CD4-positive, alpha-beta T cell treated with Interleukin-6 at 100 ng/mL for 8 hours (primary cell): ENCODE measurements at regions not wholly inside any gene's neighbourhood (a gene's known extent, or its start where the extent isn't known, plus 50 kb on each side); places are given as distances from the start of the nearest gene placed in this dataset.
"Not testable (repeated sequence)": the region's sequence is repeated elsewhere in the genome, so short reads cannot be mapped to it uniquely, and the experiment has no call there.

Experiments used
- DNase-seq: peaks from one replicate; pipeline ENCODE4 v3.0.0-alpha.2; 2020; ENCODE audit warnings: mixed read lengths, low spot score

DNA sequence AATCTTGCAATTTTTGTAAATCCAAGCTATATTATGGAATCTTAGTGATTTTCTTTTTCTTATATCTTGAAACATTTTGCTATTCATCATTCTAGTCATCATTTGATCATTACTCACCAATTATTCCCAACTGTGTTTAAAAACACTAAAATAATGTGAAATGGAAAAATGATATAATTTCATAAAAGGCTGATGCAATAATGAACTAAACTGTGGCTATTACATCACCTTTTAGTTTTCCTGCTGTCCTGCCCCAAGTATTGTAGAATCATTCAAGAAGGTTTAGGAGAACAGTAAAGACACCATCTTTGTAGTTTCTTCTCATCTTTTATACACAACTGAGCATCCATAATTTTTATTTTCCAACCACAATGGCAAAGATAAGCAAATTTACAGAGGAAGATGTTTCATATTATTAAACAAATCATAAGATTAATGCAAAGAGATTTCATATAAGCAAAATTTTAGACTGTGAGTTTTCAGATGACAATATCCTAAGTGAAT, 431.0 kb upstream of the SLC30A5 start:
- DNase-seq = no peak

DNA sequence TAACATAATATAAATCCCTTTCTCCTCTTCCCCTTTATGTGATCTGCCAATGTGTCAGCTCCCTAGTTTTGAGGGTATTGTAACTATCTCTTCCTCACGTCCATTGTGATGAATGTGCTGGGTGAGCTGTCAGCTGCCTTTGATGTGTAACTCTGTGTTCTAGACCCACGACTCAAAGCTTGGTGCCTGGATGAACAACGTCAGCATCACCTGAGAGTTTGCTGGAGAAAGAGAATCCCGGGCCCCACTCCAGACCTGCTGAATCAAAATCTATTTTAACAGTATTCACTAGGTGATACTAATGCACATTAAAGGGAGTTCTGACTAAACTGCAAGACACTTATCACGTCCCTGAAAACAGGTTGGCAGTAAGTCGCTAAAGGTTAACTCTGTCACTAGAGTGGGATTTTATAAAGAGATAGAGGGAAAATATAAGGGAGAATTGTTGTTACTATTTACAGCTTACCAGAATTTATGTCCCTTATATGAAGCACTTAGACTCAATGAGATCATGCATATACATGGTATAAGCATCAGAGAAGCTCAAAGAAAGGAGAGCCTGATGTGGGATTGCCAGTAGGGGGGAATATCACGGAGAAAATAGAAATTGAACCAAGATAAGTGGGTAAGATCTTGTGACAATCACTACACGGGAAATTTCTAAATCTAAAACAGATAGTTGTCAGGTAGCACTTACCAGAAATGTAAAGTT, 423.8 kb upstream of the SLC30A5 start:
- no peak for DNase-seq

DNA sequence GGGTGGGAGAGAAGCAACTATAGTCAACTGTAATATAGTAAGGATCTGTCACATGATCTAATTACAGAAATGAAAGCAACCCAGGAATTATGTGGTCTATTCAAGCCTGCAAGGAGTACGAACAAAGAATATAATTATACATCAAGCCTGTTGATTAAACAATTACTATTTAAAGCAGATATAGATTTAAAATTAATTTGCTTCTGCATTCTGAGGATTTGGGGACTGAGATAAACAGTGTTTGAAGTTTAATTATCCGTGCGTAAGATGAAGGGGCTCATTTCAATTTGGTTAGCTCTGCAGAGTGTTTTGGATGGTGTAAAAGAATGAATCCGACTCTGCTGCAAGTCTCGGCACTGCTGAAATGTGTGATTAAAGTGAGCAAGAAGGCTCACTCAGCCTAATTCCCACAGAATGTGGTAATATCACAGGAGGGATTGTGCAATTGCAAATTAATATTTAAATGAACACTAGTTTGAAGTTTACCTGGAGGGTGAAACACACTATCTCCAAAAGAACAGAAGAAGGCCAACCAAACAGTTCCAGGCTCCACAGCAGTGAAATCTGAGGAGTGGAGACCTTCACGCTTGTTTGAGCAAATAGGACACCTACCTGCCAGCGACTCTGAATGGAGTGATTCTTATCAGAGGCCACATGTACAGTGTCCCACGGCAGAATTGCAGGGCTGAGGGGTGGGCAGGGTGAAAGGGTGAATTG, 420.6 kb upstream of the SLC30A5 start:
- no peak for DNase-seq

DNA sequence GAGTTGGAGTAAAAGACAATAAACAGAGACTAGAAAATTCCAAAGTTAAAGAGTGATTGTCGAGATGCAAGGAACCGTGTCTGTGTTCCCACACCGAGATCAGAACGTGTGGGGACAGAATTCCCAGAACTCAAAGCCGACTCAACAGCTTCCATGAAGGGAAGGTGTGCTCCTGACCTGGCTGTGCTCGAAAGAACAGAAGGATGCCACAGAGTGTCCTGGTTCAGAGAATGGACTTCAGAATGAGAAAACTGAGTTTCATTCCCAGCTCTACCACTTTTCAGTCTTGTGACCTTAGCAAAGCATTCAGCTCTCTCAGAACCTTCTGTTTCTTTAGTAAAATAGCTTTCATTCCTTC, 420.0 kb upstream of the SLC30A5 start:
- DNase-seq = no peak

DNA sequence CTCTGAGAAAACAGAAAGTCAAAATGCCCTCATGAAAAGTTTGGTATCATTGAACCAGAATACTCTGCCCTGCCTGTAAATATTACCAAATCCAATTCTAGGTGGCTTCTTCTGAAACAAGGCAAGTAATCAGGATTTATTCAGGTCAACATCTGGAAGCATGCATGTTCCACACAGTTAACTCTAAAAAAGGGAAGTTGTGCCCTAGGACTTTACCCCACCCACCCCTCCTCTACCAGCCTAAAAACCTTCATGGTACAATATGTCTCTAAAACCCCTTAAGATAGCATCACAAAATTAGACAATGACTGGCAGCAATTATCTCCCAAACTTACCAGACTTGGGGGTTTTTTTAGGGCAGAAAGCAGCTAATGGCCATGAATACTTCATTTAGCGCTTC, 414.8 kb upstream of the SLC30A5 start:
- DNase-seq = no peak

DNA sequence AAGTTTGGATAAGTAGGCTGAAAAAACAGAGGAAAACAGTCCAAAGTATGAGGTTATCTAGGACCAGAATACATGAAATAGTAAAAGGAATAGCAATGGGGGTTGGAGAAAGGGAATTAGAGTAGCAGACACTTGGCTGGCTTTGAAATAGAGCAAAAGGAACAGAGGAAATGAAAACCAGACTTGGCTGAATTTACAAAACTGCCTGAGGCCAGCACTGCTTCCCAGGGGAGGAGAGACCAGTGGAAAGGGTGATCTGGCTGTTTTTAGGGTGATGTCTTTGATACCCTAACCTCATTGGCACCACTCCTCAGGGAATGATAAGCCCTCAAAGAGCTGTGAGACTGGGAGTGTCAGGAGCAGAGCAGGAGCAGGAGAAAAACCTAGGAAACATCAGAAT, 413.4 kb upstream of the SLC30A5 start:
- DNase-seq = no peak

DNA sequence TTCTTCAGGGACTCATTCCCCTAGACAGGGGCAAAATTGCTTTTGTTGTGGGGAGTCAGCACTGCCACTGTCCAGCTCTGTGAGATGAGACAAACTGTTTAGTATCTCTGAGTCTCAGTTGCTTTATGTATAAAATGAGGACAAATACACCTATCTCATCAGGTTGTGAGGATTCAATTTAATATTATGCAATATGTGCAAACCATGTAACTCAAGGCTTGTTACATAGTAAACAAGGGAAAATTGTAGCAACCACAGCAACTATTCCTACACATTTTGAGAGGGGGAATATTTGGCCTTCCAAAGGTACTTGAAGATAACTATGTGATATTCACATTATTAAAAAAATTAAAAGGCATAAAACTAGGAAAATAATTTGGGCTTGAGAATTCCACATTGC, 411.9 kb upstream of the SLC30A5 start:
- no peak for DNase-seq

DNA sequence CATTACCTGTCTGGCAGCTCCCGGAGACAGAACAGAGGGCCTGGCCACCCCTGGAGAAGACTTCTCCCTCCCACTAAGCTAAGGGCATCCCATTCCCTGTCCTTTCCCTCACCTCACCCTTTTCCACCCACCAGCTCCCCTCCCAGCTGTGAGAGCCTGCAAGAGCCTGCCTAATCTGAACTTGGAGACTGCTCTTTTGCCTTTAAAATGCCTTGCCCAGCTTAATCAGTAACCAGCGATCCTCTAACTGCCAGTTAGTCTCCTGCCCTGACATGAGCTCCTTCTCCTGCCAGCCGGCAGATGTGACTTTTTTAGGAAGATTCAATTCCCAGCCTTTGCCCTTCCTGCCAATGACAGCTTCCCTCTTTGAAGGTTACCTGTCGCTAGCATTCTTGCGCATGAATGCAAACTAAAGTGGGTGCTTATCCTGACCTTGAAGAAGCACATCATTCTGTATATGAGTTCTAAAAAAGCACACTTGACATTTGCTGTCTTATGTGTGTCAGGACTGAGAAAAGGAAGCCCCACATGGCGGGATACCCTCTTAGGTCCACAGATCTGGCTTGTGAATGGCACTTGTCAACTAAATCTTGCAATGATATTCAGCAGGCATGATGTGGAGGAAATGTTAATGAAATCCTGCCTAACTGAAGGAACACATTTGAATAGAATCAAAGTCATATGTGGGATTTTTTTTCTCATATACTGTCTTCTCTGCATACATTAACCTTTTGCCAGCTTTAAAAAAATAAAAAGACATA, 411.2 kb upstream of the SLC30A5 start:
- no peak for DNase-seq

DNA sequence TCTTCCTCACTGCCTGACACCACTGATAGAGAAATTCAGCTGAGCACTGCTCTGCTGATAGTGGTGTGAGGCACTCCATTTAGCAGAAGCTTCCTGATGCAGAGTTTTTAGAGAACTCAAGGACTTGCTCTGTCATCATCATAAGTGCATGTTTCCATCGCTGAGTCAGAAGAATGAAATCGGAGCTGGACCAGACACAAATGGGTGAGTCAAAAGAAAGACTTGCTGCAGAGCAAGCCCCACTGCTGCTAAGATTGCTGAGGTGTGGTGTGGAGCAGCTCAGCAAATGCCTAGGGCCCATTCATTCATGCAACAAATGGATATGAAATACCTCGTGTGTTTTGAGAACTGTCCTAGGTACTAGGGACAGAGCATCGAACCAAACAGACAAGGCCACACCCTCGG, 410.2 kb upstream of the SLC30A5 start:
- no peak for DNase-seq

DNA sequence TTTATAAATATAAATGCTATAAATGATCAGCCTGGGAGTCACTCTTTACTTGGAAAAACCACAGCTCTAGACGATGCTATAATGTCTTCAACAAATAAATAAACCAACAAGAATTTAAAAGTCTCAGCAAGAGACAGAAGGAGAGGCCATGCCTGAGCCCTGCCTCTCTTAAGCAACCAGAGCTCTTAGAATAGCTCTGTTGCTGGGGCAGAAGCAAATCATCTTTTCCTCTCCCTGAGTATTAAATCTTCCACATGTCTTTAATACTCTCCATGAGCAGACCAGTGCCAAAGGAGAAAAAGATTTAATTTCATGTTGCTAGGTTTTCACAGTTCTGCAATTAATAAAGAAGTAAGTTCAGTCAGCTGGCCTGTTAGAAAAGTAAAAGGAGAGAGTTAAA, 408.0 kb upstream of the SLC30A5 start:
- DNase-seq = no peak

DNA sequence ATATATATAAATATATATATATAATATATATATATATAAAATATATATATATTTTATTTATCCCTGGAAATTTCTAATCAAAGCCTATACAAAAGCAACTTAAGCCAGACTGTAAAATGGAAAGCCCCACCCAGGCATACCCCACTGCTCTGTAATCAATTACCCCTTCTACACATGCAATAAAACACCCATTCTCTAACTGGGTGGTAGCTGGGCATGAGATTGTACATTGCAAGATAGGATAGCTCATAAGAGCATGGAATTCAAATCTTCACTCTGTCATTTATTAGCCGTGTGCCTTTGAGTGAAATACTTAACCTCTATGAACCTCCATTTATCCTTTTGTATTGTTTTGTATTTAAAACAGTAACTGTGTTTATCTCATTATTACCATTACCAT, 405.3 kb upstream of the SLC30A5 start:
- no peak for DNase-seq

DNA sequence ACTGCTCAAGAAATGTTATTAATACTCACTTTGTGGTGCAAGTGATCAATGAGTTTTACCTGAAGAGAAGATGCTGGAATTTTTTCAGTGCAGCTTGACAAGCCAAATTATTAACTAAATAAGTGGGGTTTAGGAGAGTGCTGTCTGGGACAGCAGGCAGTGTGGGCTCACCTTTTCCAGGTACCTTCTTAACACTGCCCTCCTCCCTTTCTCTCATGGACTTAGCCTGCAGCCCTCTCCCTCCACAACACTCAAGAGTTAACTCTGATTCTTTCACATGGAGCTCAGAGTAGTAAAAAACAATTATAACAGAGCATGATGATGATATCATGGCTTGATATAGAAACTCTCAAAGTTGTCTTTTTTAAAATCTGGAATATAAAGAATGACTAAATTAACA, 404.8 kb upstream of the SLC30A5 start:
- no peak for DNase-seq

DNA sequence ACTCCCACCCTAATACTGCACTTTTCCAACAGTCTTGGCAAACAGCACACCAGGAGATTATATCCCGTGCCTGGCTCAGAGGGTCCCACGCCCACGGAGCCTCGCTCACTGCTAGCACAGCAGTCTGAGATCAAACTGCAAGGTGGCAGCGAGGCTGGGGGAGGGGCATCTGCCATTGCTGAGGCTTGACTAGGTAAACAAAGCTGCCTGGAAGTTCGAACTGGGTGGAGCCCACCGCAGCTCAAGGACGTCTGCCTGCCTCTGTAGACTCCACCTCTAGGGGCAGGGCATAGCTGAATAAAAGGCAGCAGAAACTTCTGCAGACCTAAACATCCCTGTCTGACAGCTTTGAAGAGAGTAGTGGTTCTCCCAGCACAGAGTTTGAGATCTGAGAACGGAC, 401.9 kb upstream of the SLC30A5 start:
- DNase-seq = not testable (repeated sequence)

DNA sequence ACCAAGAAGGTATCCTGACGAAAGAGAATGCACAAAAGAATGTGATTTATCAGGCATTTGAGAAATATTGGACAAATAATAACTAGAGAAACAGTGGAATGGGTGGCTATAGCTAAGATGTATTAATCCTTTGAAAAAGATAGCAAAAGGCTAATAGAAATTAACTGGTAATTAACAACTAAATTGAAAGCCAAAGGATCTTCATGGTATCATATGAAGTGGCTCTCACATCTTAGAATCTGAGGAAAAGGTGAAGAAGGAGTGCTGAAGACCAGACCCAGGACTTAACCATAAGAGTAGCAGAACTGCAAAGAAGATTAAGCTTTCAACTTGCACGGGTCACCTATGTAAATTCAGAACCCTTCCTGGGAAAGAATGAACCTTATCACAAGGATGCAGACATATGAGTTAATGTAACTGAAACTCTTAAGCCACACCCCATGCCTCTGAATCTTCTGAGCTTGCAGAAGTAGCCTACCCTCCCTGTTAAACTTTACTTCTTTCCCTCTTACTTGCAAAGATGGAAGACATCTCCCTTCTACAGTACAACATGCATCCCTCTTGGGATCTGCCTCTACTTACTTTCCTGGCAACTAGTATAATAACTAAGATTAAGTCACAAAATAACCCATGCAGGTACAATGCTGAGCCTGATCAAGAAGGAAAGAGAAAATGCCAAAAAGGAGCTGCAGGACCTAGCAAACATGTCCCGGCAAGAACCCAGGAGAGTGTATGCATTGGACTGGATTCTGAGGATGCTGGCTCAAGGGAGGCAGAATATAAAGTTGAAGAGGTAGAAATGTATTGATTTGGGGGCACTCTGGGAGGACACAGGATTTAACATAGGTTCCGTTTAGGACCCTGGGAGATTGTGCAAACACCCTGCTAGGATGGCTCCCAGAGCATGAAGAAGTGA, 395.5 kb upstream of the SLC30A5 start:
- DNase-seq = no peak

DNA sequence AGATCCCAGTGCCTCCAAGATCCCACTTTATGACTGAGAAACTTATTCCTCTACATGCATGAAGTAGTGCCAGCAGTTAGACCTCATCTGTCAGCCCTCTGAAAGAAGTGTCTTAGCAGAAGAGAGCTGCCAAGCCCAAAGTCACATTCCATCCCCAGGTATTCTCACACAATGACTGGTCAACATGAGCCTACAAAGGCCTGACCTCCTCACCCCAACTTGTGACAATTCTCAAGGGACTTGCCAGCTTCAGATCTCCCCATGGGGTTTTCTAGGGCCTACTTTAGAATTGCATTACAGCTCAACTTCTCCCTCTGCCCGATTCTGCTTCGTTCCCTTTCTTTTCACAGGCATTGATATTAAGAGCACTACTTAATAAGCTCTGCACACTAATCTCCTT, 393.8 kb upstream of the SLC30A5 start:
- no peak for DNase-seq

DNA sequence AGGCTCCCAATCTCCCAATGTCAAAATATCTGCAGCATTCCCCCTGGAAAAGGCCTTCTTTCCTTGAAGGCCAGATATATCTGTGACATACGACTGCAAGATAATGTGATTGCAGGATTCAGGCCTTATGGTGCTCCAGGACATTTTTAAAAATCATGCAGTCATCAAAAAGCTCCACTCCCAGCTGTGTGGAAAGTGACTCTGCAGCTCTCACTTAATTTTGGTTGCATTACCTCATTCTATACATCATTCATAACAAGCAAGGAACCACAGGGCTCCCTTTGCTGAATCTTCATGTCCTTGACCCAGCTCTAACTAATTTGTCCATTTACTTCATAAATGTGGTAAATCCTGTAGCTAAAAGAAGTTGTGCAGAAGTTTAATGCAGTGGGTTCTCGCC, 386.2 kb upstream of the SLC30A5 start:
- no peak for DNase-seq

DNA sequence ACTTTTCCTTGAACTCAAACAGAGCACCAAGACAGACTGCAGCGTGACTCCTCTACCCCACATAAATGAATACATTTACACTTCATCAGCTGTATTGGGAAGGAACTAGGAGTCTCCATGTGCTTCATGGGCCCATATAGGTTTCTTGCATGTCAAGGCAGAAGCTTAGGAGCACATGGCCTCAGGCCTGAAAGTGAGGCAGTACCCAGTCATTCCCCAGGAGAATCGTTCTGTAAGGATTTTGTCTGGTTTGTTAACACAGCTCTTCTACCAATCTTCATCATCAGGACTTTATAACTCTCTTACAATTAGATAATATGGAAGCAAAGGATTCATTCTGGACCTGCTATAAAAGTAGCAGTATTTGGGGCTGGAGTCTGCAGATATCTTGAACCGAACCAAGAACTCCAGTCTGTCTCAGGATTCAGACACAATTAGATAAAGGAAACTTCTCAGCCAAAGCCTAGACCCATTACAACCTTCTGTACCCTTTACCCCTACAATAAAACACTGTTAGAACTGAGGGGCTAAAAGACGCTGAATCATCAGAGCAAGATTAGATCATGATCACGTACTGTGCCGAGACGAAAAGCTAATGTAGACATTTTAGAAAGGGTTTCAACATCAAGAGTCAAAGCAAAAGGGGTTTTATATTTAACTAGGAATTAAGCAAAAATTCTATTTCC, 385.5 kb upstream of the SLC30A5 start:
- DNase-seq = no peak

DNA sequence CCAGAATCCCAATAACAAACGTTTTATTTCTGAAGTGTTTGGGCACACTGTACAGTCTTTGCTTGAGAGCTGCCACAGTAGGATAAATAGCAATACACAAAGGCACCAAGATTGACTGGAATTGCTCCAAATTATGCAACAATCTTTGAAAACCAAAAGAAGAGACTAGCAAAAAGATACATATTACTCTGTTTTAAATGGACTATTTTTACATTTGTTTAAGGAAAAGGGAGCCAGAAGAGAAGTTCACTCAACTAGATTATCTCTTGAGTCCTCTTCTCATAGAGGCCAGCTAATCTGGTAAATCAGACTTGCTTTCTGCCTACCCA, 385.0 kb upstream of the SLC30A5 start:
- DNase-seq = no peak

DNA sequence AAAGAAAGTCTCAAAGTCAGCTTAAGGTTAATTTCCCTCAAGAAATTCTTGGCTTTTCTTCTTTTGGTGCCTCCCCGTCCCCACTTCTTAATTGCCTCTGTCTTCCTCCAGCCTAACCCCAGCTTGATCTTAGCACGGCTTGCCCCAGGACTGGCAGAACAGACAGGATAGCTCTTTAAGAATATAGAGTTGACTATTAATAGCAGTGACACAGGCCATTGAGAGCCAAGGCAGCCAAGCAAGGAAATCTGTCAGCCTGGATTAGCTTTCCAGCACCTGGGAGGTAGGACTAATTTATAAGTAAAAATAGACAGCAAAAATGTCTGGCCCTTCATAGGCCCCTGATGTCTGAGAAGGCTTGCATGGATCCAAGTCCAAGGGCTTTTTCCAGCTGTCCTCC, 384.6 kb upstream of the SLC30A5 start:
- no peak for DNase-seq

DNA sequence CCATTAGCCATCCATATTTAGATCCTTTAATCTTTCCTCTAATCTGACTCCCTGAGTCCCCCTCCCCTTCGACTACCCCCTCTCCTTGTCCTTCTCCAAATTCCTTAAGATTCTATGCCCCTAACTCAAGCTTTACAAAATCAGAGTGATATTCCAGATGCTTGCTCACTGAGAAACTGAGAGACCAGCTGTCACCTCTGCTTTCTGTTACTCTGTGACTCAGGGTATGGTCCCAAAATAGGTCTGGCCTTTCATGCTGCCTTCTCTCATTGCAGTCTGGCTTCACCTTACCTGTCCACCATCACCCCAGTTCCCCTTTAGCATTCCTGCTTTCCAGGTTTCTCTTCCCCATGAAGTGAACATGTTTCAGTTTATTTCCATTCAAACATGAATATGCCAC, 383.3 kb upstream of the SLC30A5 start:
- no peak for DNase-seq
